Peyer's patch (tissue), 4 donors: ENCODE measurements at regions not wholly inside any gene's neighbourhood (a gene's known extent, or its start where the extent isn't known, plus 50 kb on each side); places are given as distances from the start of the nearest gene placed in this dataset.

Experiments used
- DNase-seq, 3 donors: peaks; one replicate each; pipeline ENCODE4 v3.0.0-alpha.2; 2017 to 2019
- H3K27ac ChIP-seq, 4 donors: fragments of 200-600 bp; sonication (generic); one replicate each; pipeline ENCODE4 v1.5.1; 2016 to 2019
- H3K27me3 ChIP-seq, 2 donors: fragments of 200-600 bp; sonication (generic); one replicate each; pipeline ENCODE4 v1.5.1; 2019
- H3K36me3 ChIP-seq, 3 donors: fragments of 200-600 bp; sonication (generic); one replicate each; pipeline ENCODE4 v1.5.1; 2016 to 2019
- H3K4me1 ChIP-seq, 4 donors: fragments of 200-600 bp; sonication (generic); one replicate each; pipeline ENCODE4 v1.5.1; 2016 to 2019
- H3K4me3 ChIP-seq, 4 donors: fragments of 200-600 bp; sonication (generic); 1 replicate in 3 of 4; 2 replicates in 1 of 4; pipeline ENCODE4 v1.5.1; 2016 to 2019; ENCODE audit warnings: mild to moderate bottlenecking in 1 of 4
- H3K9me3 ChIP-seq, 4 donors: fragments of 200-600 bp; sonication (generic); one replicate each; pipeline ENCODE4 v1.5.1; 2016 to 2019; ENCODE audit warnings: mild to moderate bottlenecking in 1 of 4
- POLR2A ChIP-seq, 2 donors: fragments of 450-650 bp; IDR thresholded peaks; one replicate each; pipeline ENCODE4 v1.5.1; 2017; ENCODE audit warnings: antibody characterized with exemption in 2 of 2, mild to moderate bottlenecking in 2 of 2, moderate library complexity in 2 of 2
- TF ChIP-seq, protein P1 (sequence below), 6 experiments: fragments of 450-650 bp in 4 of 6; fragments of 200-600 bp in 2 of 6; sonication (generic) in 1 of 6; IDR thresholded peaks; one replicate each; pipeline ENCODE4 v1.5.1; 2017 to 2019; ENCODE audit warnings: antibody characterized with exemption in 6 of 6, mild to moderate bottlenecking in 3 of 6, moderate library complexity in 1 of 6

DNA sequence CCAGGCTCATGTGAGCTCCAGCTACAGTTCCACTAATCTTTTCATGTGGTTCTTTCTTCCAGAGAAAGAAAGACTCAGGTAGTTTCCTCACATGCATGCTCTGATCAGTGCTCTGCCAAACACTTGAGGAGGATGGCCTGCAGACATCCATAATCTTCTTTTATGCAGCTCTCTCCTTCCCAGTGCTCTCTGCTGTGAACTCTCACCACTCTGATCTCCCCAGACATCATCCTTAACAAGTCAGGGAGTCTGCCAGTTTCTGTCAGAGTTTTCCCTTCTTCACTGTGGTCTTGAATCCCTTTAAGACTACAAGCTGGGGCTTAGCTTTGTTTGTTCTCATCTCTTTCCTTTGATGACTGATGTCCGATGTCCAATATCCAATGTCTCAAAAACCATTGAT, 203.4 kb upstream of the PRKCQ start:
- Histone ChIP-seq H3K36me3 (no peaks in the 10 kb centered on the region), H3K27me3 (no peaks in the 10 kb centered on the region), H3K4me3 (no peak overlapping the region), H3K27ac (no peak overlapping the region), H3K4me1 (no peaks in the 10 kb centered on the region), H3K9me3 (no peaks in the 10 kb centered on the region)
- TF ChIP-seq, protein P1, sequence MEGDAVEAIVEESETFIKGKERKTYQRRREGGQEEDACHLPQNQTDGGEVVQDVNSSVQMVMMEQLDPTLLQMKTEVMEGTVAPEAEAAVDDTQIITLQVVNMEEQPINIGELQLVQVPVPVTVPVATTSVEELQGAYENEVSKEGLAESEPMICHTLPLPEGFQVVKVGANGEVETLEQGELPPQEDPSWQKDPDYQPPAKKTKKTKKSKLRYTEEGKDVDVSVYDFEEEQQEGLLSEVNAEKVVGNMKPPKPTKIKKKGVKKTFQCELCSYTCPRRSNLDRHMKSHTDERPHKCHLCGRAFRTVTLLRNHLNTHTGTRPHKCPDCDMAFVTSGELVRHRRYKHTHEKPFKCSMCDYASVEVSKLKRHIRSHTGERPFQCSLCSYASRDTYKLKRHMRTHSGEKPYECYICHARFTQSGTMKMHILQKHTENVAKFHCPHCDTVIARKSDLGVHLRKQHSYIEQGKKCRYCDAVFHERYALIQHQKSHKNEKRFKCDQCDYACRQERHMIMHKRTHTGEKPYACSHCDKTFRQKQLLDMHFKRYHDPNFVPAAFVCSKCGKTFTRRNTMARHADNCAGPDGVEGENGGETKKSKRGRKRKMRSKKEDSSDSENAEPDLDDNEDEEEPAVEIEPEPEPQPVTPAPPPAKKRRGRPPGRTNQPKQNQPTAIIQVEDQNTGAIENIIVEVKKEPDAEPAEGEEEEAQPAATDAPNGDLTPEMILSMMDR (IDR thresholded peaks at IDR 0.05) = no peak
- TF ChIP-seq POLR2A (IDR thresholded peaks at IDR 0.05) = no peak
- no peak for DNase-seq

GRCh38 chr10:6782378-6782777, 202.3 kb upstream of the PRKCQ start:
- Histone ChIP-seq H3K36me3 (no peaks in the 10 kb centered on the region), H3K27ac (no peak overlapping the region), H3K4me3 (no peak overlapping the region), H3K4me1 (no peaks in the 10 kb centered on the region), H3K27me3 (no peaks in the 10 kb centered on the region), H3K9me3 (no peaks in the 10 kb centered on the region)
- TF ChIP-seq POLR2A (IDR thresholded peaks at IDR 0.05) = no peak
- TF ChIP-seq, protein P1 (IDR thresholded peaks at IDR 0.05) = no peak
- DNase-seq = no peak

DNA sequence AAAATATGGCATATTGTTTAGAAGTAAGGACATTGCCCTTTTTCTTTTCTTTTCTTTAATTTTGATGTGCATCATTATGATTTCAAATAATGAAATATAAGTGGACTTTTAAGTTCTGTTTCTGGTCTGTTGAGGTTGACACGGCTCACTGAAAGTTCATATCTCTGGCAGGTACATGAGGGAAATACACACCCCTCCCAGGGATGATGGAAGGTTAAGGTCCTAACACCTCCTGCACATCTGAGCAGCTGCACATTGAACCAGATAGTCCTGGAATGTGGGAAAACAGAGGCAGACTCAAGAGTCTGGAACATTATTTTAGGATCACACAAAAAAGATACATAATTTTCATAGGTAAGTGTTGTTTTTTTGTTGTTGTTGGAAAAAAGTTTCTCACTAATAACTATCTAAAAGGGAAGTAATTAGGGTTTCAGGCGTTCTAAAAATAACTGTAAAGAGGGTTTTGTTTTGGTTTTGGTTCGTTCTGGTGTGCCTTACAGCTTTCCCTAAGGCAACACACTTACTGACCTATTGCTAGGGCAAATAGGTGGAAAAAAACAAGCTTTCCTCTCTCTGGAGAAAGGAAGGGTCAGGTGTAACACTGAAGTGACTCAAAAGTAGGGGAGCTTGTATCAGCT, 201.2 kb upstream of the PRKCQ start:
- H3K4me1 ChIP-seq = no peaks in the 10 kb centered on the region
- no peak overlapping the region for H3K27ac ChIP-seq
- no peaks in the 10 kb centered on the region for H3K27me3 ChIP-seq
- no peaks in the 10 kb centered on the region for H3K9me3 ChIP-seq
- TF ChIP-seq POLR2A (IDR thresholded peaks at IDR 0.05) = no peak
- TF ChIP-seq, protein P1 (IDR thresholded peaks at IDR 0.05) = no peak
- no peak for DNase-seq
- H3K4me3 ChIP-seq = no peak overlapping the region
- no peaks in the 10 kb centered on the region for H3K36me3 ChIP-seq

GRCh38 chr10:6780008-6780677, 200.1 kb upstream of the PRKCQ start:
- TF ChIP-seq, protein P1 (IDR thresholded peaks at IDR 0.05) = no peak
- no peak for TF ChIP-seq POLR2A (IDR thresholded peaks at IDR 0.05)
- no peaks in the 10 kb centered on the region for H3K4me1 ChIP-seq
- no peak overlapping the region for H3K27ac ChIP-seq
- no peak overlapping the region for H3K4me3 ChIP-seq
- H3K36me3 ChIP-seq = no peaks in the 10 kb centered on the region
- no peaks in the 10 kb centered on the region for H3K27me3 ChIP-seq
- DNase-seq = no peak
- H3K9me3 ChIP-seq = no peaks in the 10 kb centered on the region

DNA sequence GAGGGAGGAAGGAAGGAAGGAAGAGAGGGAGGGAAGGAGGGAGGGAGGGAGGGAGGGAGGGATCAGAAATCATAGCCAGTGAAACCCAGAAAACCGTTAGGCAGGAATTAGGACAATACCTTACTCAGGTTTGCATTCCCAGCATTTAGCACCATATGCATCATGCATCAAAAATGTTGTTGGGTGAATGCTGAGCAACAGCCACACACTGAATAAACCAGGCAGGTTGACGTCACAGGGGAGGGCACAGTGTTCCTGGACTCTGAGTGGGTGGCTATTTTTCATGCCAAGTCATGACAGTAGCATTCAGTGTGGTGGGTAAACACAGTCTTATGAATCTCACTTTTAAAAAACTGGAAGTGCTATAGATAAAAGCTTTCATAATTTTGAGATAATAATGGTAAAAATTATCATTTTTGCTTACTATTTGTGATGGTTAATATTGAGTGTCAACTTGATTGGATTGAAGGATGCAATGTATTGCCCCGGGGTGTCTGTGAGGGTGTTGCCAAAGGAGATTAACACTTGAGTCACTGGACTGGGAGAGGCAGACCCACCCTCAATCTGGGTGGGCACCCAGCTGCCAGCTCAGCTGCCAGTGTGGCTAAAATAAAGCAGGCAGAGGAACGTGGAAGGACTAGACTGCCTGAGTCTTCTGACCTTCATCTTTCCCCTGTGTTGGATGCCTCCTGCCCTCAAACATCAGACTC, 199.1 kb upstream of the PRKCQ start:
- Histone ChIP-seq H3K27me3 (no peaks in the 10 kb centered on the region), H3K36me3 (no peaks in the 10 kb centered on the region), H3K4me1 (no peaks in the 10 kb centered on the region), H3K27ac (no peak overlapping the region), H3K4me3 (no peak overlapping the region), H3K9me3 (no peaks in the 10 kb centered on the region)
- DNase-seq = no peak
- TF ChIP-seq, protein P1 (IDR thresholded peaks at IDR 0.05) = no peak
- TF ChIP-seq POLR2A (IDR thresholded peaks at IDR 0.05) = no peak
